Brain microvascular endothelial cell (primary cell): ENCODE measurements at regions not wholly inside any gene's neighbourhood (a gene's known extent, or its start where the extent isn't known, plus 50 kb on each side); places are given as distances from the start of the nearest gene placed in this dataset.

ENCODE experiments used
- DNase-seq: peaks from one replicate; pipeline ENCODE4 v3.0.0-alpha.2; 2020
- H3K27ac ChIP-seq: fragments of 250-450 bp; sonication (Bioruptor Pico); 2 replicates; pipeline ENCODE4 v1.5.1; 2020; ENCODE audit warnings: mild to moderate bottlenecking, moderate library complexity
- H3K27me3 ChIP-seq: fragments of 250-450 bp; sonication (Bioruptor Pico); replicated peaks from 2 replicates; pipeline ENCODE4 v1.5.1; 2020; ENCODE audit warnings: mild to moderate bottlenecking
- H3K36me3 ChIP-seq: fragments of 250-450 bp; sonication (Bioruptor Pico); replicated peaks from 2 replicates; pipeline ENCODE4 v1.5.1; 2020; ENCODE audit warnings: mild to moderate bottlenecking
- H3K4me3 ChIP-seq: 2 replicates; pipeline ENCODE4 v1.5.1; 2011; ENCODE audit warnings: low read depth, mild to moderate bottlenecking, control low read depth, low read length, moderate library complexity
- in situ Hi-C: cut with HindIII; loops from 2 replicates; pipeline ENCODE4 v1.10.0; 2017; ENCODE audit warnings: low sequenced_read_pairs, low pct_ligation_motif_present
- TF ChIP-seq, protein P1 (sequence below): IDR thresholded peaks from 2 replicates; pipeline ENCODE4 v1.5.1; 2011; ENCODE audit warnings: low read depth, mild to moderate bottlenecking, moderate library complexity, low read length, control low read depth, inconsistent platforms; ENCODE audit errors: missing control alignments

DNA sequence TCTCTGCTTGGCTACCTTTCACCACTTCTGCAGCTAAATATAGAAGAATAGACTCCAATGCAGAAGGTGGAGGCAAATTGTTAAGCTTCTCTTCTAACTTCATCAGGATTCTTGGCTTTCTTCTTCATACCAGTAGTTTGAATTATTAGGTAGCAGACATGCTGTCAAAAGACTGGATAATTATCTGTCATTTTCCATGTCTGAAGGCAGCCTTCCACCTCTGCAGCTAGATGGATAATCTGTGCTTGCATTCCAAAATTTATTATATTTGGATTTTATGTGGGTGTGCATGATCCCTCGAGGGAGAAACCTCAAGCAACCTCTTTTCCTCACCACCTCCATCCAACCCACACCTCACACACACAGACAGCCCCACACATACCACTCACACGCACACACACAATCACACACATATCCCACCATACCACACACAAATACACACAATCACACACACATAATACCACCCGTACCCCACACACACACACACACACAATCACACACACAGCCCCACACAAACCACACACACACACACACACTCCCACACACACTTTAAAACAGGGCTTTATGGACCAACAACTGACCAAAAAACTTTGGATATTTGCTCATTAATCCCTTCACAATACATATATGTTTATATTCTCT is 145.0 kb downstream of the C7orf25 start:
- no peak overlapping the region for H3K4me3 ChIP-seq
- H3K36me3 ChIP-seq: no peaks in the 10 kb centered on the region
- in situ Hi-C loops: no loop called here
- TF ChIP-seq, protein P1, sequence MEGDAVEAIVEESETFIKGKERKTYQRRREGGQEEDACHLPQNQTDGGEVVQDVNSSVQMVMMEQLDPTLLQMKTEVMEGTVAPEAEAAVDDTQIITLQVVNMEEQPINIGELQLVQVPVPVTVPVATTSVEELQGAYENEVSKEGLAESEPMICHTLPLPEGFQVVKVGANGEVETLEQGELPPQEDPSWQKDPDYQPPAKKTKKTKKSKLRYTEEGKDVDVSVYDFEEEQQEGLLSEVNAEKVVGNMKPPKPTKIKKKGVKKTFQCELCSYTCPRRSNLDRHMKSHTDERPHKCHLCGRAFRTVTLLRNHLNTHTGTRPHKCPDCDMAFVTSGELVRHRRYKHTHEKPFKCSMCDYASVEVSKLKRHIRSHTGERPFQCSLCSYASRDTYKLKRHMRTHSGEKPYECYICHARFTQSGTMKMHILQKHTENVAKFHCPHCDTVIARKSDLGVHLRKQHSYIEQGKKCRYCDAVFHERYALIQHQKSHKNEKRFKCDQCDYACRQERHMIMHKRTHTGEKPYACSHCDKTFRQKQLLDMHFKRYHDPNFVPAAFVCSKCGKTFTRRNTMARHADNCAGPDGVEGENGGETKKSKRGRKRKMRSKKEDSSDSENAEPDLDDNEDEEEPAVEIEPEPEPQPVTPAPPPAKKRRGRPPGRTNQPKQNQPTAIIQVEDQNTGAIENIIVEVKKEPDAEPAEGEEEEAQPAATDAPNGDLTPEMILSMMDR: no peak
- H3K27me3 ChIP-seq: peaks cover 1% of the 10 kb centered on the region
- H3K27ac ChIP-seq: no peak overlapping the region
- DNase-seq: no peak

DNA sequence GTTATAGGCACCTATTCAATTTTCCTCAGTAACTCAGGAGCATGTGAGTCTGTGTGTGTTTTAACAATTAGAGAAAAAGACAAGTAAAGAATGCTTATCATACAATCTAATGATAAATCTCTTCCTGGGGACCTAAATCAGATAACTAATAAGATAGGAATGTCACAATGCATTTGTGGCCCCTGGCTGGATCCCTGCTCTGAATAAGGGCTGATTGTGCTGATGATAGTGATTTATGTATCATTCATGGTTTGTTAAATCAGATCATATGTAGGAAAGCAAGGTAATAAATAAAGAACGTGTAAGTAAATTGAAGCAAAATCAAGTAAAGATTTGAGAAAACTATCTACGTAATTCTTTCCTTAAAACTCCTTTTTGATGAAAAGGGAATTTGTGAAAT is 145.9 kb downstream of the C7orf25 start:
- peak; percentile 1 for DNase-seq
- Histone ChIP-seq H3K27ac (no peak overlapping the region), H3K4me3 (no peak overlapping the region), H3K36me3 (no peaks in the 10 kb centered on the region), H3K27me3 (peaks cover 1% of the 10 kb centered on the region)
- in situ Hi-C loops: no loop called here
- TF ChIP-seq, protein P1: no peak

DNA sequence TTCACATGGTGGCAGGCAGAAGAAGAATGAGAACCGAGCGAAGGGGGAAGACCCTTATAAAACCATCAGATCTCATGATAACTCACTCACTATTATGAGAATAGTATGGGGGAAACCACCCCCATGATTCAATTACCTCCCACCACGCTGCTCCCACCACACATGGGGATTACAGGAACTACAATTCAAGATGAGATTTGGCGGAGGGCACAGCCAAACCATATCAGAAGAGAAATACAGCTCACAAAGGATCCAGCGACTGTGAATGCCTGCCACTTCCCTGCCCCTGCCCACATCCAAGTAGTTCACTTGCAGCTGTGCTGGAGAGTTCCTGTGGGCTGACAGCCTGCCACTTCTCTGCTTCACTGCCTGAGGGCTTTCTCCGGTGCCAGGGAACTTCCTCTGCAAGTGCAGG is 148.7 kb downstream of the C7orf25 start:
- TF ChIP-seq, protein P1: no peak
- in situ Hi-C loops: no loop called here
- no peaks in the 10 kb centered on the region for H3K36me3 ChIP-seq
- no peak overlapping the region for H3K4me3 ChIP-seq
- peaks cover 1% of the 10 kb centered on the region for H3K27me3 ChIP-seq
- no peak for DNase-seq
- H3K27ac ChIP-seq: no peak overlapping the region

DNA sequence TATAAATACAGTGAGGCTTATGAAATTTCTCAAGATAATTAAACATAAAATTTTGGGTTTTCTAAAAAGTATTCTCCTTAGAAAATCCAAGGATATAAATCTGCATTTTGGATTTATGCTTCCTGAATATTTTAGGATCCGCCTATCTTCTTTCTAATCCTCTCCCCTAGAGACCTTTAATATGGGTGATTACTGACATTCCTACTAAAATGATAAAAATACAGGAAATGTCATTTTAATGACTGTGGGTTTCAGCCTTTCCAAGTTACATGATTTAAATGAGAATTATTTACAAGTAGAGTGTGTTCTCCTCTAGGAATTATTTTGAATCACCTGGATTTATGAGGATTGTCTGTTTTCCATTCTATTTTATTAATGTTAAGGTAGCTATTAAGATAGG is 150.4 kb downstream of the C7orf25 start:
- Histone ChIP-seq H3K36me3 (no peaks in the 10 kb centered on the region), H3K4me3 (no peak overlapping the region), H3K27ac (no peak overlapping the region), H3K27me3 (peaks cover 1% of the 10 kb centered on the region)
- in situ Hi-C loops: no loop called here
- DNase-seq: no peak
- TF ChIP-seq, protein P1: no peak

DNA sequence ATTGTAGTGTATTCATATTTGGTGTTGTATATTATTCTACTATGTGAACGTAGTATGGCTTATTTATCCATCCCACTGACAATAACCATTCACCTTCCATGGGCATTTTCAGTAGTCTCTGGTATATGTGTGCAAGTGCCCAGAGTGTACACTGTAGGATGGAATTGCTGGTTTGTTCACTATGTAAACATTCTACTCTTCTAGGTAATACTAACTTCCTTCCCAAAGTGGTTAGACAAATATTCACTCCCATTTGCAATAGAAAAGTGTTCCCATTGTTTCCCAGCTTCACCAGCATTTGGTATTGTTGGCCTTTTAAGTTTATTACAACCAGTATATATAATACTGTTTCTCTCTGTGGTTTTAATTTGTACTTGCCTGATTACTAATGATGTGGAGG is 153.7 kb downstream of the C7orf25 start:
- Histone ChIP-seq H3K27me3 (no peaks in the 10 kb centered on the region), H3K4me3 (no peak overlapping the region), H3K27ac (no peak overlapping the region), H3K36me3 (no peaks in the 10 kb centered on the region)
- DNase-seq: no peak
- TF ChIP-seq, protein P1: no peak
- in situ Hi-C loops: no loop called here

DNA sequence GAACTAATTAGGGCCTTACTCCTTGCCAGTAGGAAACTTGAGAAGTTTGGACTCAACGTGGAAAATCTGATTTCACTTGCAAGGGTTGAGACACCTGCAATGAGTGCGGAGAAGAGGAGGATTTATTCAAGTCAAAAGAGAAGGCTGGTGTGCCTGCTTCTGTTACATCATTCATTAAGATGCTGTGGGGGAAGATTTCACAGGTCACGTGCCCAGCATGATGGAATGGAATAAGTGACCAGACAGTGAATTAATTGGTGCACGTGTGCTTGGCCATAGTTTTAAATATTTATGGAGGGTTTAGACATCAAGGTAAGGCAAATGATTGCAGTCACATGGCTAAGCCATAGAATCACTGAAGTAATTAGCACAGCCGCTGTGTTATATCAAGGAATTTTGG is 155.0 kb downstream of the C7orf25 start:
- Histone ChIP-seq H3K36me3 (no peaks in the 10 kb centered on the region), H3K27me3 (no peaks in the 10 kb centered on the region), H3K27ac (no peak overlapping the region), H3K4me3 (no peak overlapping the region)
- in situ Hi-C loops: no loop called here
- no peak for DNase-seq
- TF ChIP-seq, protein P1: no peak
